WTC11 (cell line): ENCODE measurements at regions not wholly inside any gene's neighbourhood (a gene's known extent, or its start where the extent isn't known, plus 50 kb on each side); places are given as distances from the start of the nearest gene placed in this dataset.

ENCODE experiments used
- ATAC-seq: fragments of 200-7000 bp; cut with Tn5 transposase; 2 replicates; pipeline ENCODE4 v1.10.0; 2021; ENCODE audit warnings: mild to moderate bottlenecking, moderate library complexity
- CTCF ChIA-PET: fragments of 300-600 bp; sonication (Branson Sonifier 250); formaldehyde crosslinking; loops from one replicate; lab custom pipeline; 2021; ENCODE audit warnings: antibody characterized with exemption; lab: Charles Lee
- POLR2A ChIA-PET: fragments of 350-600 bp; sonication (Branson Sonifier 250); formaldehyde crosslinking; loops from one replicate; lab custom pipeline; 2021; ENCODE audit warnings: antibody characterized with exemption; lab: Charles Lee
- DNase-seq: peaks from one replicate; pipeline ENCODE4 v3.0.0; 2021; ENCODE audit warnings: low spot score
- H3K27ac Mint-ChIP-seq: 2 replicates; pipeline ENCODE4 v1.8.0; 2021; ENCODE audit warnings: mixed read lengths
- H3K27me3 Mint-ChIP-seq: 2 replicates; pipeline ENCODE4 v1.8.0; 2021; ENCODE audit warnings: low read depth, mild to moderate bottlenecking, moderate library complexity, mixed read lengths
- H3K36me3 Mint-ChIP-seq: 2 replicates; pipeline ENCODE4 v1.8.0; 2021; ENCODE audit warnings: mixed read lengths
- H3K4me1 Mint-ChIP-seq: 2 replicates; pipeline ENCODE4 v1.8.0; 2022; ENCODE audit warnings: mixed read lengths
- H3K4me3 Mint-ChIP-seq: 2 replicates; pipeline ENCODE4 v1.8.0; 2021; ENCODE audit warnings: mild to moderate bottlenecking, moderate library complexity, mixed read lengths
- H3K9me3 Mint-ChIP-seq: 2 replicates; pipeline ENCODE4 v1.8.0; 2021; ENCODE audit warnings: mixed read lengths
- AFF4 ChIP-seq: sonication (generic); formaldehyde crosslinking; IDR thresholded peaks from 2 replicates; pipeline ENCODE4 v1.8.1; 2023; ENCODE audit warnings: mild to moderate bottlenecking, missing genetic modification reagents, borderline replicate concordance
- ARID4B ChIP-seq: sonication (generic); formaldehyde crosslinking; IDR thresholded peaks from 2 replicates; pipeline ENCODE4 v1.8.0; 2023; ENCODE audit warnings: missing genetic modification reagents, mild to moderate bottlenecking, borderline replicate concordance
- FOXJ3 ChIP-seq: sonication (generic); formaldehyde crosslinking; IDR thresholded peaks from 2 replicates; pipeline ENCODE4 v1.9.0; 2021; ENCODE audit warnings: missing genetic modification reagents, mild to moderate bottlenecking, borderline replicate concordance
- FOXK1 ChIP-seq: sonication (generic); formaldehyde crosslinking; IDR thresholded peaks from 2 replicates; pipeline ENCODE4 v1.8.0; 2022; ENCODE audit warnings: mild to moderate bottlenecking, moderate library complexity, missing genetic modification reagents
- FOXP1 ChIP-seq: sonication (generic); formaldehyde crosslinking; IDR thresholded peaks from 2 replicates; pipeline ENCODE4 v1.8.0; 2022; ENCODE audit warnings: missing genetic modification reagents, mild to moderate bottlenecking, moderate library complexity, borderline replicate concordance
- GRHL2 ChIP-seq: fragments of 250-450 bp; sonication (Bioruptor Pico); IDR thresholded peaks from 2 replicates; pipeline ENCODE4 v1.8.0; 2022; ENCODE audit warnings: mild to moderate bottlenecking, moderate library complexity; ENCODE audit not compliant: insufficient replicate concordance, severe bottlenecking
- IRF2 ChIP-seq: sonication (generic); formaldehyde crosslinking; IDR thresholded peaks from 2 replicates; pipeline ENCODE4 v1.8.0; 2022; ENCODE audit warnings: low read depth, missing genetic modification reagents, borderline replicate concordance
- MAX ChIP-seq: sonication (generic); formaldehyde crosslinking; IDR thresholded peaks from 2 replicates; pipeline ENCODE4 v1.8.0; 2022; ENCODE audit warnings: mild to moderate bottlenecking, missing genetic modification reagents
- MYBL2 ChIP-seq: sonication (generic); formaldehyde crosslinking; IDR thresholded peaks from 2 replicates; pipeline ENCODE4 v1.8.1; 2023; ENCODE audit warnings: mild to moderate bottlenecking, moderate library complexity, missing genetic modification reagents
- RORB ChIP-seq: fragments of 250-450 bp; sonication (Bioruptor Pico); IDR thresholded peaks from 2 replicates; pipeline ENCODE4 v1.9.0; 2021; ENCODE audit warnings: mild to moderate bottlenecking
- TEAD4 ChIP-seq: sonication (generic); formaldehyde crosslinking; IDR thresholded peaks from 2 replicates; pipeline ENCODE4 v1.8.0; 2022; ENCODE audit warnings: mild to moderate bottlenecking, missing genetic modification reagents
- TP53 ChIP-seq: sonication (generic); formaldehyde crosslinking; IDR thresholded peaks from 2 replicates; pipeline ENCODE4 v1.8.1; 2023; ENCODE audit warnings: mild to moderate bottlenecking, missing genetic modification reagents
- ZNF416 ChIP-seq: fragments of 250-450 bp; sonication (Bioruptor Pico); IDR thresholded peaks from 2 replicates; pipeline ENCODE4 v1.9.0; 2021; ENCODE audit warnings: mild to moderate bottlenecking, inconsistent platforms
- ZNF425 ChIP-seq: fragments of 250-450 bp; sonication (Bioruptor Pico); conservative IDR thresholded peaks from 2 replicates; pipeline ENCODE4 v1.9.0; 2021; ENCODE audit warnings: mild to moderate bottlenecking

- Mint-ChIP-seq H3K4me1 (peaks cover 39% of the 10 kb centered on the region), H3K4me3 (no peak overlapping the region), H3K9me3 (peaks cover 19% of the 10 kb centered on the region), H3K27me3 (no peaks in the 10 kb centered on the region), H3K27ac (no peak overlapping the region), H3K36me3 (peaks cover 17% of the 10 kb centered on the region)
- ATAC-seq (no peak), DNase-seq (no peak)
- CTCF ChIA-PET: no interaction called here
- TF ChIP-seq MYBL2 (CRISPR knock-in tag) (no peak), FOXP1 (CRISPR knock-in tag) (no peak), MAX (CRISPR knock-in tag) (no peak), ARID4B (CRISPR knock-in tag) (no peak), TEAD4 (CRISPR knock-in tag) (no peak), ZNF425 (CRISPR knock-in tag) (no peak), TP53 (no peak), AFF4 (CRISPR knock-in tag) (no peak), GRHL2 (CRISPR knock-in tag) (no peak)
- POLR2A ChIA-PET: no interaction called here
Observed at GRCh38 chr7:13031468-13031867, 344.0 kb downstream of the ARL4A start.

GRCh38 chr7:13032084-13032483, 344.7 kb downstream of the ARL4A start:
- DNase-seq (no peak), ATAC-seq (no peak)
- peak overlapping the region; percentile 44; the same call in 1 of the 2 replicates for H3K27ac Mint-ChIP-seq
- peaks cover 20% of the 10 kb centered on the region for H3K36me3 Mint-ChIP-seq
- POLR2A ChIA-PET: no interaction called here
- TF ChIP-seq FOXK1 (CRISPR knock-in tag) (no peak), AFF4 (CRISPR knock-in tag) (no peak), ZNF416 (no peak), RORB (CRISPR knock-in tag) (no peak), IRF2 (CRISPR knock-in tag) (no peak), FOXJ3 (CRISPR knock-in tag) (no peak)
- CTCF ChIA-PET: no interaction called here
- H3K27me3 Mint-ChIP-seq: no peaks in the 10 kb centered on the region
- no peak overlapping the region for H3K4me3 Mint-ChIP-seq
- peaks cover 22% of the 10 kb centered on the region for H3K9me3 Mint-ChIP-seq
- H3K4me1 Mint-ChIP-seq: peaks cover 39% of the 10 kb centered on the region
